ENCODE measurements at regions not wholly inside any gene's neighbourhood (a gene's known extent, or its start where the extent isn't known, plus 50 kb on each side); places are given as distances from the start of the nearest gene placed in this dataset.

DNA sequence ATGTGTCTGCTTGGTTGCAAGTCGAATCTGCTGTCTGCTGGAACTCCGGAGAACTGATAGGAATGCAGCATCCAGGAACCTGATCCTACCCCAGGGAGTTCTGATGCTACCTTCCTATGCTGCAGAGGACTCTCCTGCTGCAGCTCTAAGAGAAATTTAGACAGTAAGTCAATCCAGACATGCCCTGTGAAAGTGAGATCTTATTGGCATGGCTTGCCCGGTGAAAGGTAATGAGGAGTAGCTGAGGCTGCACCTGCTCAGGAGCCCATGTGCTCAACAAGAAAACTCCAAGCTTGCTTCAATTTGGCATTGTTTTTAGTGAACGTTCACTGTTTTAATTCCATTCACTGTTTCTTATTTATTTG lies 217.3 kb upstream of the SERP2 start:
- DNase-seq, result no peak

DNA sequence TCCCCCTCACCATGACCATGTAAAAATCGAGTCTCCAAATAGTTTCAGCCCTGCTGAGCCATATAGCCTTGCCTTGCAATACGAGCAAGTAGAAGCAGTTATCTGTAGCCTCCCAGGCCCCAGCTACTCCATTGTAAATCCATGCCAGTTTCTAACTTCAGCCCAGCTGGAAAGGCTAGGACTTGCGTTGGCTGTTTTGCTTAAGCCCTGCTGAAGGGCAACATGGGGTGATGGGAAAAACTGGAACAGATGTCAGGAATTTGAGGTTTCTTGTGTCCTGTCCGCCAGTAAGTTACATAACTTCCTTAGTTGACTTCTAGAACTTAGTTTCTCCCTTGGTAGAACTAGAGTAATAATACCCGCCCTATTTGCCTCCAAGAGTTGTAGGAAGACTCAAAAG lies 216.0 kb upstream of the SERP2 start:
- no peak for DNase-seq

- no peak for DNase-seq
Measured at GRCh38 chr13:44158098-44158521, 215.5 kb upstream of the SERP2 start.

DNA sequence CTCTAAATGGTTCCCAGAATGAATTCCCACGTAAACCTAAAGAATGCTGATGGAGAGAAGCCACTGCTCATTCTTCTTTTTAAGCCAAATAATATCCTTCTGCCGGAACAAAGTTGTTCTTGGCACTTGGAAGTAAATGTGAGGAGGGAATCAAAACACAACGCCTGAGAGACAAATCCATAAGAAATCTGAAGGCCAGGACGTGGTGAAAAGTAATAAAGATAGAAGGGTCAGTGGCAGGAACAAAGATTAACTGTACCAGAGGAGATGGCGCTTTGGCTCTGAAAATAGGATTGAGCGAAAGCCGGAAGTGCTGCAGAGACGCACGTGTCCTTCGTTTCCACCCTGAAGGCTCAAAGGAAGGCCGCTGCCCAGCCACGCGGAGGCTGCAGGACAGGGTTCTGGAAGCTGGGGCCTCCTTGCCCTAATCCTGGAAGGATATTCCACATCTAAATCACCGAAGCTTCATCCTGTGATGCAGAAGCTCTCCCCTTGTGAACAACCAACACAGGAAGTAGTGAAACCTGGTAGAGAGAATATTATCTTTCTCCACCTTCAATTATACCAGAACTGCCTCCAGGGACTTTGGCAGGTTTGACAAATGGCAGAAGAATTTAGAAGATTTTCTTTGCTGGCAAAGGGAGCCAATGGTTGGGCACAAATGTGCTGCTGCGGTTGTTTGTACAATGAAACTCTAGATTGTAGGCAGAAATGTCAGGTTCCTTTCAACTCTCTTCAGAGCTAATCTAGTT lies 214.6 kb upstream of the SERP2 start:
- no peak for DNase-seq

DNA sequence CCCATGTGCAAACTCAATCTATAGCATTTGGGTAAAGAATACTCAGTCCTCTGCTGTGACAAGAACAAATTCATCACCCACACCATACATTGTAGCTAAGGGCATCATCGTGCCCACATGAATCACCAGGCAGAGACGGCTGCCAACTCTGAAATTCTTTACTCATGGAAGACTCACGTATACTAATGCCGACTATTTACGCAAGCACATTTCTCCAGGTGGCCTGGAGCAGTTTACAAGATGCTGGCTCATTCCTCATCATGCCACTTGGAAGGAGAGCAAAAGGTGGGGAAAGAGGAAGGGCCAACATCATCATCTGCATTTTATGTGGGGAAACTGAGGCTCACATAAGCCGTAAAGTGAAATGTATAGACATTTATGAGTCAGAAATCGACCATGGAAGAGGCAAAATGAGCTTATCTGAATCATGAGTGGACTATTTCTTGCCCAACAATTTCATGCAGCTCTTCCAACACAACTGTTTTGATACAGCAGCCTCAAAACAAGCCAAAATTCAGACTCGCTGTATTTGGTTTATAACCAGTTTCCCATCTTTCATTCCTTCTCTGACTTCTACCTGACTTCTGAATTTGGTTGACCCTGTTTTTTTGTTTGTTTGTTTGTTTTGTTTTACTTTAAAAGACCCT lies 213.9 kb upstream of the SERP2 start:
- DNase-seq, result no peak

GRCh38 chr13:44160591-44161191 lies 212.9 kb upstream of the SERP2 start:
- no peak for DNase-seq

DNA sequence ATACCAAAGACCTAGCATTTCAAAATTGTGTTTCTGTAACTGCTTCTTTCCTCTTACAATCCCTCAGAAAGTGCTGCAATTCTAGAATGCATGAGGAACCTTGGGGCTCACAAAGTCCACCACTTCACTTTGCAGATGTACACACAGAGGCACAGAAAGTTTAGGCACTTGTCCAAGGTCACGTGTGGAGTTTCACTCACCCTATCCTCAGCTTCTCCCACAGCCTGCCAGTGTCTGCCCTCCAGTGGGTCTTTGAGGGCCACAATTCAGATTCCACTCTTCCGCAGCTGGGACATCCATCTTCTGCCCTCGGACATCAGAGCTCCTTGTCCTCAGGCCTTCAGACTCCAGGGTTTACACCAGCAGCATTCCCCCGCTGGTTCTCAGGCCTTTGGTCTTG lies 210.5 kb upstream of the SERP2 start:
- no peak for DNase-seq

GRCh38 chr13:44165221-44165888 lies 208.3 kb upstream of the SERP2 start:
- no peak for DNase-seq

- DNase-seq, result no peak
Measured at GRCh38 chr13:44165889-44166496, 207.6 kb upstream of the SERP2 start.

DNA sequence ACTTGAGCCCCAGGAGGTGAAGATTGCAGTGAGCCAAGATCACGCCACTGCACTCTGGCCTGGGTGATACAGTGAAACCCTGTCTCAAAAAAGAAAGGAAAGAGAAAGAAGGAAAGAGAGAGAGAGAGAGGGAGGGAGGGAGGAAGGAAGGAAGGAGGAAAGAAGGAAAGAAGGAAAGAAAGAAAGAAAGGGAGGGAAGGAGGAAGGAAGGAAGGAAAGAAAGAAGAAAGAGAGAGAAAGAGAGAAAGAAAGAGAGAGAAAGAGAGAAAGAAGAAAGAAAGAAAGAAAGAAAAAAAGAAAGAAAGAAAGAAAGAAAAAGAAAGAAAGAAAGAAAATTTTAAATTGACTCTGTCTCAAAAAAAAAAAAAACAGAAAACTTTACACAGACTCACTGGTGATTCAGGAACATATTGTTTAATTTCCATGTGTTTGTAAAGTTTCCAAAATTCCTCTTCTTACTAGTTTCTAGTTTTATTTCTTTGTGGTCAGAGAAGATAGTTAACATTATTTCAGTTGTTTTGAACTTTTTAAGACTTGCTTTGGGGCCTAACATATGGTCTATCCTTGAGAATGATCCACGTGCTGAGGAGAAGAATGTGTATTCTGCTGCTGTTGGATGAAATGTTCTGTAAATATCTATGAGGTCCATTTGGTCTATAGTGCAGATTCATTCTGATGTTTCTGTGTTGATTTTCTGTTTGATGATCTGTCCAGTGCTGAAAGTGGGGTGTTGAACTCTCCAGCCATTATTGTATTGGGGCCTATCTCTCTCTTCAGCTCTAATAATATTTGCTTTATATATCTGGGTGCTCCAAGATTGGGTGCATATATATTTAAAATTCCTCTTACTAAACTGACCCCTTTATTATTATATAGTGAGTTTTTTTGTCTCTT lies 204.4 kb upstream of the SERP2 start:
- DNase-seq, result no peak

GRCh38 chr13:44170731-44171130 lies 202.9 kb upstream of the SERP2 start:
- no peak for DNase-seq

GRCh38 chr13:44171156-44171555 lies 202.5 kb upstream of the SERP2 start:
- DNase-seq, result no peak

DNA sequence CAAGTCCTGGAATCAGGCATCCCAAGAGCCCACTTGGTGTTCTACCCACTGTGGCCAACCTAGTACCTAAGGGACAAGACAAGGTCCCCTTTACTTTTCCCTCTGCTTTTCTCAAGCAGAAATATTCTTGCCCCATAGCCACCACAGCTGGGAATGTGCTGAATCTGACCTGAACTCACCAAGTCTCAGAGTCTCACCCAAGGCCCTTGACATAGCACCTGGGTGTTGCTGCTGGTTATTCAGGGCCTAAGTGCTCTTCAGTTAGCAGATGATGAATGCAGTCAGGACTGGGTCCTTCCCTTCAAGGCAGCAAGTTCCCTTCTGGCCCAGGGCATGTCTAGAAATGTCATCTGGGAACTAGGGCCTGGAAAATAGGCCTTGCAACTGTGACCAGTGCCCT lies 201.8 kb upstream of the SERP2 start:
- DNase-seq, result no peak

DNA sequence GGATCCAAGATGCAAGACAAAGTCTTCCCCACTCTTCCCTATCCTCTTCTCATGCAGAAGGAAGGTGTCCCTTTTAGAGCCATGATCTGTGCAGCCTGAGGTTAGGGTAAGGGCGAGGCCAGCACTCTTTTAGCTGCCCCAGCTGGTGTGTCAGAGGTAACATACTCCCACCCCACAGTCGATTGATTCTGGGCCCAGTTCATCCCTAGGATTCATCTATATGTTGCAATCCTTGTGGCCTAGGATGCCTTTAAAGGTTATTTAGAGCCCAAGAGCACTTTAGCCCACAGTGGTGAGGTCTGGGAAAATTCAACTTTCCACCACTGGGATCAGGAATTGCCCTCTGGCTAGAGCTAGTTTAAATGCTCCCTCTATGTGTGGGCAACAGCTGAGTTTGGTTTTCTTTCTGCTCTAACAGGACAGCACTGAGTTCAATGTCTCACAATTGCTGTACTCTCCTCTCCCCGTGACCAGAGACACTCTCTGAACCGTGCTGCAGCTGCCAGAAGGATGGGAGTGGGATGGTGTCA lies 201.3 kb upstream of the SERP2 start:
- no peak for DNase-seq

DNA sequence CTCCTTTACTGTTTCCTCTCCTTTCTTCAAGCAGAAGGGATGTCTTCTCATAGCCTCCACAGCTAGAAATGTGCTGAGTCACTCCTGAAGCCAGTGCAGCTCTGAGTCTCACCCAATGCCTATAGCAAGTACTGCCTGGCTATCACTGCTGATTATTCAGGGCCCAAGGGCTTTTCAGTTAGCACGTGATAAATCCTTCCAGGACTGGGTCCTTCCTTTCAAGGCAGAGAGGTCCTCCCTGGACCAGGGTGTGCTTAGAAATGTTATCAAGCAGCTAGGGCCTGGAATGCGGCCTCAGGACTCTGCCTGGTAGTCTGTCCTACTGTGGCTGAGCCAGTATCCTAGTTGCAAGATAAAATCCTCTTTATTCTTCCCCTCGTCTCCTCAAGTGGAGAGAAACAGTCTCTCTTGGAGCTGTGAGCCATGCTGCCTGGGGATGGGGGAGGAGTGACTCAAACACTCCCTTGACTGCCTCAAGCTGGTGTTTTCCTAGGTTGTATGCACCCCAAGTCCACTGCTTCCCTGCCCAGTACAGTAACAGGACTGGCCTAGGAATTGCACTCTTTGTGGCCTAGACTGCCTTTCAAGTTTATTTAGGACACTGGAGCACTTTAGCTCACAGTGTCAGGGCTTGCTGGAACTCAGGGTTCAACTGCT lies 198.7 kb upstream of the SERP2 start:
- DNase-seq, result no peak

- no peak for DNase-seq
Measured at GRCh38 chr13:44176173-44176572, 197.5 kb upstream of the SERP2 start.

DNA sequence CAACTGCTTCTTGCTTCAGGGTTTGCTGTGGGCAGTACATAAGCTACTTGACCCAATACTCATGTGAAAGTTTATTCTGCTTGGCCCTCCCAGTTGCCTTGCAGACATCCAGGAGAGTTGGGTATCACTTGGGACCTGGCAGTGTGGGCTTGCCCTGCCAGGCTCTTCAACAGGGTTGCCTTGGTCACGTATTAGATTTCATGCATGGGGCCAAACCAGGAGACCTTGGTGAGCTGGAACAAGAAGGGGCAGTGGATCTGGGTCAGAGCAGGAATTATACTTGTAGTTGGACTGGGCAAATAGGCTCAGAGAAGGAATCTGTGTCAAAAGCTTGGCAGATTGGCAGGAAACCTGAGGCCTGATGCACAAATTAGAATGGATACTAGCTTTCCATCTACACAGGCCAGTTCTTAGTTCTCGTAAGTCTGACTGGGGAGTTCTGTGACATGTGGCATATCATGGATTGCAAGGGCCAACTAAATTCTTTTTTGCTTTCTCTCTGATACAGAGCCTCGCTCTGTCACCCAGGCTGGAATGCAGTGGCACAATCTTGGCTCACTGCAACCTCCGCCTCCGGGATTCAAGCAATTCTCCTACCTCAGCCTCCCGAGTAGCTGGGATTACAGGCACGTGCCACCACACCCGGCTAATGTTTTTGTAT lies 192.6 kb upstream of the SERP2 start:
- no peak for DNase-seq

DNA sequence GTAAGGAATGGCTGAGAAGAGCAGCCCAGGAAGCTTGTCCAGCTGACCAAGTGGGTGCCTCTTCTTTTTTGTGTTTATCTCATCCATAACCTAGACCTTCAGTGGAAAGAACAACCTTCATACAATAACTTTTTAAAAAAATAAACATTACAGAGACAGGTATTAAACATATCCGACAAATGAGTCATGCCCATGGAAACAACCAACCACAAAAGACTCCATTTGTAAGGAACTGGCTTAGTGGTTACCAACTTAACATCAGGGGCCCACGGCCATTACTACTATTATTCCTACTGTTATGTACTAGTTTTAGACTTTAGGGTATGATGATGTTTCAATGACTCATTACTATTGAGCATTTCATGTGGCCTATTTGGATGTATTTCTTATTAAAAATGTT lies 191.7 kb upstream of the SERP2 start:
- no peak for DNase-seq

DNA sequence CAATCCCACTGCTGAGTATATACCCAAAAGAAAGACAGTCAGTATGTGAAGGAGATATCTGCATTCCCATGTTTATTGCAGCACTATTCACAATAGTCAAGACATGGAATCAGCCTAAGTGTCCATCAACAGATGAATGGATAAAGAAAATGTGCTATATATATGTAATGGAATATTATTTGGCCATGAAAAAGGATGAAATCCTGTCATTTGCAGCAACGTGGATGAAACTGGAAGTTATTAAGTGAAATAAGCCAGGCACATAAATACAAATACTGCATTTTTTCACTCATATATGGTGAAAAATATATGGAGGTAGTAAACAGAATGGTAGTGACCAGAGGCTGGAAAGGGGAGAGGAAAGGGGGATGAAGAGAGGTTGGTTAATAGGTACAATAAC lies 188.9 kb upstream of the SERP2 start:
- DNase-seq, result no peak

GRCh38 chr13:44188257-44188656 lies 185.4 kb upstream of the SERP2 start:
- DNase-seq, result no peak

- DNase-seq, result no peak
Measured at GRCh38 chr13:44189085-44189484, 184.5 kb upstream of the SERP2 start.

Data from NCI-H1694 treated with DMSO at 0.1 percent for 48 hours (cell line).